Activated naive CD4-positive, alpha-beta T cell treated with anti-CD3 and anti-CD28 coated beads, Interleukin-2, amount 10 ng/mL, durations not matched to agents 7 days and 5 days (primary cell): ENCODE measurements at regions not wholly inside any gene's neighbourhood (a gene's known extent, or its start where the extent isn't known, plus 50 kb on each side); places are given as distances from the start of the nearest gene placed in this dataset.

Source experiments
- CTCF ChIA-PET: fragments of 350-600 bp; sonication (Branson Sonifier 250); formaldehyde crosslinking; loops from one replicate; lab custom pipeline; 2021; ENCODE audit warnings: antibody characterized with exemption; lab: Charles Lee
- DNase-seq: peaks from one replicate; pipeline ENCODE4 v3.0.0-alpha.2; 2020
- H3K27ac Mint-ChIP-seq: one replicate; pipeline ENCODE4 v1.8.0; 2021; ENCODE audit warnings: mild to moderate bottlenecking, moderate library complexity, mixed read lengths
- H3K27me3 Mint-ChIP-seq: one replicate; pipeline ENCODE4 v1.8.0; 2021; ENCODE audit warnings: mild to moderate bottlenecking, mixed read lengths
- H3K36me3 Mint-ChIP-seq: one replicate; pipeline ENCODE4 v1.8.0; 2021; ENCODE audit warnings: mixed read lengths
- H3K4me1 Mint-ChIP-seq: one replicate; pipeline ENCODE4 v1.8.0; 2021; ENCODE audit warnings: mixed read lengths
- H3K4me3 Mint-ChIP-seq: one replicate; pipeline ENCODE4 v1.8.0; 2021; ENCODE audit warnings: mild to moderate bottlenecking, moderate library complexity, mixed read lengths
- H3K9me3 Mint-ChIP-seq: one replicate; pipeline ENCODE4 v1.8.0; 2021; ENCODE audit warnings: mixed read lengths

GRCh38 chr4:126081336-126081735 lies 766.6 kb downstream of the FAT4 start:
- Mint-ChIP-seq H3K27me3 (no peaks in the 10 kb centered on the region), H3K36me3 (no peaks in the 10 kb centered on the region), H3K27ac (no peak overlapping the region), H3K4me1 (no peaks in the 10 kb centered on the region), H3K4me3 (no peak overlapping the region), H3K9me3 (no peaks in the 10 kb centered on the region)
- CTCF ChIA-PET = no interaction called here
- DNase-seq = no peak

- DNase-seq = no peak
- no peaks in the 10 kb centered on the region for H3K4me1 Mint-ChIP-seq
- H3K36me3 Mint-ChIP-seq = no peaks in the 10 kb centered on the region
- CTCF ChIA-PET = no interaction called here
- H3K27me3 Mint-ChIP-seq = no peaks in the 10 kb centered on the region
- H3K27ac Mint-ChIP-seq = no peak overlapping the region
- H3K9me3 Mint-ChIP-seq = no peaks in the 10 kb centered on the region
- no peak overlapping the region for H3K4me3 Mint-ChIP-seq
Measured at GRCh38 chr4:126086041-126086440, 771.3 kb downstream of the FAT4 start.

- Mint-ChIP-seq H3K36me3 (no peaks in the 10 kb centered on the region), H3K9me3 (no peaks in the 10 kb centered on the region)
- CTCF ChIA-PET = no interaction called here
Measured at GRCh38 chr4:126087101-126087500, 772.3 kb downstream of the FAT4 start.

GRCh38 chr4:126097155-126097799 lies 782.5 kb downstream of the FAT4 start:
- peaks cover 6% of the 10 kb centered on the region for H3K9me3 Mint-ChIP-seq
- no peaks in the 10 kb centered on the region for H3K27me3 Mint-ChIP-seq
- no peak for DNase-seq
- CTCF ChIA-PET = no interaction called here
- no peak overlapping the region for H3K27ac Mint-ChIP-seq
- no peak overlapping the region for H3K4me3 Mint-ChIP-seq
- H3K4me1 Mint-ChIP-seq = no peaks in the 10 kb centered on the region
- H3K36me3 Mint-ChIP-seq = no peaks in the 10 kb centered on the region

More at GRCh38 chr4:126087101-126087500, 772.3 kb downstream of the FAT4 start:
- H3K4me1 Mint-ChIP-seq = no peaks in the 10 kb centered on the region
- no peak for DNase-seq
- H3K27me3 Mint-ChIP-seq = no peaks in the 10 kb centered on the region
- no peak overlapping the region for H3K4me3 Mint-ChIP-seq
- H3K27ac Mint-ChIP-seq = no peak overlapping the region

GRCh38 chr4:126106658-126107057 lies 791.9 kb downstream of the FAT4 start:
- H3K4me1 Mint-ChIP-seq = no peaks in the 10 kb centered on the region
- DNase-seq = no peak
- H3K4me3 Mint-ChIP-seq = no peak overlapping the region
- no peaks in the 10 kb centered on the region for H3K27me3 Mint-ChIP-seq
- CTCF ChIA-PET = no interaction called here
- H3K9me3 Mint-ChIP-seq = peaks cover 6% of the 10 kb centered on the region
- no peak overlapping the region for H3K27ac Mint-ChIP-seq
- no peaks in the 10 kb centered on the region for H3K36me3 Mint-ChIP-seq

GRCh38 chr4:126109836-126110235 lies 795.1 kb downstream of the FAT4 start:
- Mint-ChIP-seq H3K4me1 (no peaks in the 10 kb centered on the region), H3K27ac (no peak overlapping the region), H3K36me3 (no peaks in the 10 kb centered on the region), H3K9me3 (peaks cover 18% of the 10 kb centered on the region), H3K4me3 (no peak overlapping the region), H3K27me3 (no peaks in the 10 kb centered on the region)
- no peak for DNase-seq
- CTCF ChIA-PET = no interaction called here

- no peaks in the 10 kb centered on the region for H3K4me1 Mint-ChIP-seq
- H3K27me3 Mint-ChIP-seq = no peaks in the 10 kb centered on the region
- H3K4me3 Mint-ChIP-seq = no peak overlapping the region
- CTCF ChIA-PET = no interaction called here
- DNase-seq = no peak
- no peaks in the 10 kb centered on the region for H3K36me3 Mint-ChIP-seq
- peaks cover 18% of the 10 kb centered on the region for H3K9me3 Mint-ChIP-seq
- no peak overlapping the region for H3K27ac Mint-ChIP-seq
Measured at GRCh38 chr4:126113058-126113457, 798.3 kb downstream of the FAT4 start.

- Mint-ChIP-seq H3K27me3 (no peaks in the 10 kb centered on the region), H3K4me1 (no peaks in the 10 kb centered on the region), H3K4me3 (no peak overlapping the region), H3K36me3 (no peaks in the 10 kb centered on the region), H3K27ac (no peak overlapping the region), H3K9me3 (no peaks in the 10 kb centered on the region)
- CTCF ChIA-PET = no interaction called here
- DNase-seq = no peak
Measured at GRCh38 chr4:126123611-126124325, 809.0 kb downstream of the FAT4 start.

- Mint-ChIP-seq H3K36me3 (no peaks in the 10 kb centered on the region), H3K9me3 (peaks cover 1% of the 10 kb centered on the region), H3K4me1 (no peaks in the 10 kb centered on the region), H3K27ac (no peak overlapping the region), H3K4me3 (no peak overlapping the region), H3K27me3 (no peaks in the 10 kb centered on the region)
- CTCF ChIA-PET = no interaction called here
- DNase-seq = no peak
Measured at GRCh38 chr4:126124818-126125217, 810.1 kb downstream of the FAT4 start.

- H3K27me3 Mint-ChIP-seq = no peaks in the 10 kb centered on the region
- CTCF ChIA-PET = no interaction called here
- H3K27ac Mint-ChIP-seq = no peak overlapping the region
- no peaks in the 10 kb centered on the region for H3K36me3 Mint-ChIP-seq
- no peak for DNase-seq
- no peaks in the 10 kb centered on the region for H3K4me1 Mint-ChIP-seq
- H3K9me3 Mint-ChIP-seq = peaks cover 8% of the 10 kb centered on the region
- H3K4me3 Mint-ChIP-seq = no peak overlapping the region
Measured at GRCh38 chr4:126130215-126130614, 815.5 kb downstream of the FAT4 start.

GRCh38 chr4:126136922-126137781 lies 822.4 kb downstream of the FAT4 start:
- no peak overlapping the region for H3K4me3 Mint-ChIP-seq
- peaks cover 4% of the 10 kb centered on the region for H3K9me3 Mint-ChIP-seq
- CTCF ChIA-PET = no interaction called here
- no peaks in the 10 kb centered on the region for H3K27me3 Mint-ChIP-seq
- no peak for DNase-seq
- H3K27ac Mint-ChIP-seq = no peak overlapping the region
- no peaks in the 10 kb centered on the region for H3K36me3 Mint-ChIP-seq
- no peaks in the 10 kb centered on the region for H3K4me1 Mint-ChIP-seq

GRCh38 chr4:126137782-126138170 lies 823.0 kb downstream of the FAT4 start:
- CTCF ChIA-PET = no interaction called here
- H3K27ac Mint-ChIP-seq = no peak overlapping the region

GRCh38 chr4:126144543-126145237 lies 829.9 kb downstream of the FAT4 start:
- Mint-ChIP-seq H3K9me3 (peaks cover 4% of the 10 kb centered on the region), H3K4me3 (no peak overlapping the region), H3K27ac (no peak overlapping the region), H3K4me1 (no peaks in the 10 kb centered on the region), H3K36me3 (no peaks in the 10 kb centered on the region), H3K27me3 (no peaks in the 10 kb centered on the region)
- CTCF ChIA-PET = no interaction called here
- no peak for DNase-seq

More at GRCh38 chr4:126137782-126138170, 823.0 kb downstream of the FAT4 start:
- Mint-ChIP-seq H3K9me3 (peaks cover 4% of the 10 kb centered on the region), H3K4me3 (no peak overlapping the region), H3K27me3 (no peaks in the 10 kb centered on the region), H3K4me1 (no peaks in the 10 kb centered on the region), H3K36me3 (no peaks in the 10 kb centered on the region)
- no peak for DNase-seq

- H3K4me1 Mint-ChIP-seq = no peaks in the 10 kb centered on the region
- H3K9me3 Mint-ChIP-seq = peaks cover 2% of the 10 kb centered on the region
- no peak overlapping the region for H3K27ac Mint-ChIP-seq
- H3K36me3 Mint-ChIP-seq = no peaks in the 10 kb centered on the region
- CTCF ChIA-PET = no interaction called here
- H3K4me3 Mint-ChIP-seq = no peak overlapping the region
- no peak for DNase-seq
- H3K27me3 Mint-ChIP-seq = no peaks in the 10 kb centered on the region
Measured at GRCh38 chr4:126168484-126168883, 853.7 kb downstream of the FAT4 start.
